HG02763 (cell line): ENCODE measurements at regions not wholly inside any gene's neighbourhood (a gene's known extent, or its start where the extent isn't known, plus 50 kb on each side); places are given as distances from the start of the nearest gene placed in this dataset.
"Not testable (repeated sequence)": the region's sequence is repeated elsewhere in the genome, so short reads cannot be mapped to it uniquely, and the experiment has no call there.

Experiments
- ATAC-seq: cut with Tn5 transposase; IDR thresholded peaks from one replicate; pipeline ENCODE4 v1.9.1; 2021; ENCODE audit warnings: mild to moderate bottlenecking, moderate library complexity; ENCODE audit not compliant: unreplicated experiment

- no peak for ATAC-seq
These were observed 1615.5 kb upstream of the PCDH7 start for GRCh38 chr4:29104694-29105093.

- no peak for ATAC-seq
These were observed 1606.2 kb upstream of the PCDH7 start for GRCh38 chr4:29113960-29114359.

GRCh38 chr4:29117231-29117722, 1602.9 kb upstream of the PCDH7 start:
- ATAC-seq, result not testable (repeated sequence)

GRCh38 chr4:29121586-29121985, 1598.6 kb upstream of the PCDH7 start:
- ATAC-seq, result no peak

GRCh38 chr4:29128810-29129209, 1591.4 kb upstream of the PCDH7 start:
- no peak for ATAC-seq

GRCh38 chr4:29131304-29131703, 1588.9 kb upstream of the PCDH7 start:
- no peak for ATAC-seq

GRCh38 chr4:29142708-29143107, 1577.5 kb upstream of the PCDH7 start:
- no peak for ATAC-seq

GRCh38 chr4:29151584-29151983, 1568.6 kb upstream of the PCDH7 start:
- no peak for ATAC-seq

GRCh38 chr4:29153642-29154041, 1566.5 kb upstream of the PCDH7 start:
- no peak for ATAC-seq

- no peak for ATAC-seq
These were observed 1544.9 kb upstream of the PCDH7 start for GRCh38 chr4:29175291-29175690.

GRCh38 chr4:29199025-29199424, 1521.1 kb upstream of the PCDH7 start:
- no peak for ATAC-seq

GRCh38 chr4:29199485-29199884, 1520.7 kb upstream of the PCDH7 start:
- ATAC-seq, result no peak

- ATAC-seq, result no peak
These were observed 1507.1 kb upstream of the PCDH7 start for GRCh38 chr4:29213020-29213419.

GRCh38 chr4:29220761-29221160, 1499.4 kb upstream of the PCDH7 start:
- ATAC-seq, result no peak

- ATAC-seq, result no peak
These were observed 1495.3 kb upstream of the PCDH7 start for GRCh38 chr4:29224911-29225310.

- no peak for ATAC-seq
These were observed 1479.5 kb upstream of the PCDH7 start for GRCh38 chr4:29240641-29241040.

- no peak for ATAC-seq
These were observed 1477.1 kb upstream of the PCDH7 start for GRCh38 chr4:29243054-29243453.

GRCh38 chr4:29243851-29244250, 1476.3 kb upstream of the PCDH7 start:
- ATAC-seq, result no peak

- ATAC-seq, result no peak
These were observed 1460.6 kb upstream of the PCDH7 start for GRCh38 chr4:29259556-29259955.

- ATAC-seq, result no peak
These were observed 1457.2 kb upstream of the PCDH7 start for GRCh38 chr4:29262986-29263385.

GRCh38 chr4:29276150-29276549, 1444.0 kb upstream of the PCDH7 start:
- no peak for ATAC-seq

- no peak for ATAC-seq
These were observed 1442.8 kb upstream of the PCDH7 start for GRCh38 chr4:29277381-29277780.

- ATAC-seq, result no peak
These were observed 1441.6 kb upstream of the PCDH7 start for GRCh38 chr4:29278585-29278984.

GRCh38 chr4:29289118-29289517, 1431.1 kb upstream of the PCDH7 start:
- no peak for ATAC-seq
